Fibroblast of lung (primary cell): ENCODE measurements at regions not wholly inside any gene's neighbourhood (a gene's known extent, or its start where the extent isn't known, plus 50 kb on each side); places are given as distances from the start of the nearest gene placed in this dataset.

Experiments used
- EZH2 ChIP-seq: IDR thresholded peaks from 2 replicates; pipeline ENCODE4 v1.5.1; 2012; ENCODE audit warnings: low read length, control low read depth, mild to moderate bottlenecking; ENCODE audit errors: missing control alignments
- TF ChIP-seq, protein P1 (sequence below), 2 donors: IDR thresholded peaks in 1 of 2; conservative IDR thresholded peaks in 1 of 2; 1 replicate in 1 of 2; 2 replicates in 1 of 2; pipeline ENCODE4 v1.5.1; 2011 to 2012; ENCODE audit warnings: low read length in 2 of 2, control low read depth in 1 of 2, inconsistent platforms in 1 of 2, low read depth in 1 of 2, mild to moderate bottlenecking in 1 of 2

DNA sequence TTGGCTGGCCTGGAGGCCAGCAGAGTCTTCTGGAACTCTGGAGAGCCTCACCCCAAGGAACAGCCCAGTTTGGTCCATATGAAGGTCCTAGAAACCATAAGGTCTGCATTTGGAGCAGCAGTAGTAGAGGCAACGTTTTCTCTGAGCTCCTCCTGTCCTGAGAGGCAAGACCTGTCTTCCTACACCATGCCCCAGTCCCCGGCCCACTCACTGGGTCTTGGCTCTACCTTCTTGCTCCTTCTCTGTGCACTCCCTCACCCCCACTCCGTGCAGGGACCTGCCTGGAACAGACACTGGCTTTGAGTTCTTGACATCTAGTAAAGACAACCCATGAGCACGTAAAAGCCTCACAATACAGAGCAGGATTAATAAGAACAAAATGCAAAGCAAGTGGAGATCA lies 76.6 kb downstream of the CHRD start:
- TF ChIP-seq, protein P1, sequence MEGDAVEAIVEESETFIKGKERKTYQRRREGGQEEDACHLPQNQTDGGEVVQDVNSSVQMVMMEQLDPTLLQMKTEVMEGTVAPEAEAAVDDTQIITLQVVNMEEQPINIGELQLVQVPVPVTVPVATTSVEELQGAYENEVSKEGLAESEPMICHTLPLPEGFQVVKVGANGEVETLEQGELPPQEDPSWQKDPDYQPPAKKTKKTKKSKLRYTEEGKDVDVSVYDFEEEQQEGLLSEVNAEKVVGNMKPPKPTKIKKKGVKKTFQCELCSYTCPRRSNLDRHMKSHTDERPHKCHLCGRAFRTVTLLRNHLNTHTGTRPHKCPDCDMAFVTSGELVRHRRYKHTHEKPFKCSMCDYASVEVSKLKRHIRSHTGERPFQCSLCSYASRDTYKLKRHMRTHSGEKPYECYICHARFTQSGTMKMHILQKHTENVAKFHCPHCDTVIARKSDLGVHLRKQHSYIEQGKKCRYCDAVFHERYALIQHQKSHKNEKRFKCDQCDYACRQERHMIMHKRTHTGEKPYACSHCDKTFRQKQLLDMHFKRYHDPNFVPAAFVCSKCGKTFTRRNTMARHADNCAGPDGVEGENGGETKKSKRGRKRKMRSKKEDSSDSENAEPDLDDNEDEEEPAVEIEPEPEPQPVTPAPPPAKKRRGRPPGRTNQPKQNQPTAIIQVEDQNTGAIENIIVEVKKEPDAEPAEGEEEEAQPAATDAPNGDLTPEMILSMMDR (conservative IDR thresholded peaks at IDR 0.05 in 1 of 2, IDR thresholded peaks at IDR 0.05 in 1 of 2; ENCODE audit: low read depth in 1 of 2, low read length in 2 of 2), result no peak
- TF ChIP-seq EZH2, result no peak
